IMR-90 (cell line): ENCODE measurements at regions not wholly inside any gene's neighbourhood (a gene's known extent, or its start where the extent isn't known, plus 50 kb on each side); places are given as distances from the start of the nearest gene placed in this dataset.

ENCODE experiments used
- ATAC-seq: fragments of 200-7000 bp; cut with Tn5 transposase; 2 replicates; pipeline ENCODE4 v1.9.1; 2020; ENCODE audit warnings: low read depth, mild to moderate bottlenecking, moderate library complexity
- BruUV-seq: library from RNA; stranded (reverse); fragments of 400-500 nt; replicated peaks from 2 replicates; lab custom pipeline; 2021; lab: Mats Ljungman, UMichigan
- CTCF ChIA-PET: fragments of 300-600 bp; formaldehyde crosslinking; extraction: SDS; loops from one replicate; lab custom pipeline; 2021; ENCODE audit warnings: antibody characterized with exemption; lab: Yijun Ruan, JAX
- POLR2A ChIA-PET: fragments of 300-600 bp; sonication (Branson Sonifier 250); formaldehyde crosslinking; loops from one replicate; lab custom pipeline; 2022; ENCODE audit warnings: antibody characterized with exemption; ENCODE audit not compliant: unreplicated experiment; lab: Charles Lee
- DNase-seq: peaks from one replicate; pipeline ENCODE4 v3.0.0; 2013
- H2AFZ ChIP-seq: replicated peaks from 2 replicates; pipeline ENCODE3; 2013; ENCODE audit warnings: low read length, mild to moderate bottlenecking; ENCODE audit not compliant: poor library complexity
- H2AK5ac ChIP-seq: 2 replicates; pipeline ENCODE4 v1.6.1; 2013; ENCODE audit warnings: low read depth, low read length, inconsistent platforms
- H2AK9ac ChIP-seq: replicated peaks from 2 replicates; pipeline ENCODE3; 2013; ENCODE audit warnings: mild to moderate bottlenecking, low read depth, low read length, moderate library complexity; ENCODE audit not compliant: poor library complexity
- H2BK120ac ChIP-seq: 2 replicates; pipeline ENCODE4 v1.6.1; 2013; ENCODE audit warnings: low read depth, low read length, inconsistent platforms
- H2BK15ac ChIP-seq: 3 replicates; pipeline ENCODE4 v1.6.1; 2013; ENCODE audit warnings: low read depth, low read length, inconsistent platforms
- H2BK20ac ChIP-seq: 2 replicates; pipeline ENCODE4 v1.6.1; 2013; ENCODE audit warnings: low read depth, mild to moderate bottlenecking, inconsistent platforms, low read length, moderate library complexity
- H2BK5ac ChIP-seq: 2 replicates; pipeline ENCODE4 v1.6.1; 2013; ENCODE audit warnings: mild to moderate bottlenecking, low read depth, low read length, inconsistent platforms; ENCODE audit not compliant: poor library complexity, severe bottlenecking
- H3K14ac ChIP-seq: replicated peaks from 2 replicates; pipeline ENCODE4 v1.6.1; 2013; ENCODE audit warnings: low read depth, low read length, inconsistent platforms
- H3K18ac ChIP-seq: 2 replicates; pipeline ENCODE4 v1.6.1; 2013; ENCODE audit warnings: low read depth, low read length, control low read depth
- H3K23ac ChIP-seq: 2 replicates; pipeline ENCODE4 v1.6.1; 2013; ENCODE audit warnings: low read depth, low read length, inconsistent platforms
- H3K27ac ChIP-seq: 2 replicates; pipeline ENCODE4 v1.5.1; 2013; ENCODE audit warnings: mild to moderate bottlenecking, control low read depth, low read length; ENCODE audit not compliant: insufficient read depth
- H3K27me3 ChIP-seq: 2 replicates; pipeline ENCODE4 v1.6.1; 2013; ENCODE audit warnings: low read length; ENCODE audit not compliant: control insufficient read depth, insufficient read depth
- H3K36me3 ChIP-seq: 2 replicates; pipeline ENCODE4 v1.6.1; 2013; ENCODE audit warnings: low read length, mixed read lengths; ENCODE audit not compliant: control insufficient read depth, insufficient read depth
- H3K4ac ChIP-seq: 2 replicates; pipeline ENCODE4 v1.6.1; 2013; ENCODE audit warnings: low read depth, low read length, inconsistent platforms
- H3K4me1 ChIP-seq: 2 replicates; pipeline ENCODE4 v1.6.1; 2013; ENCODE audit warnings: low read length, mixed read lengths; ENCODE audit not compliant: control insufficient read depth, insufficient read depth
- H3K4me2 ChIP-seq: 2 replicates; pipeline ENCODE4 v1.6.1; 2013; ENCODE audit warnings: low read depth, mild to moderate bottlenecking, control low read depth, low read length, moderate library complexity
- H3K4me3 ChIP-seq: 2 replicates; pipeline ENCODE4 v1.5.1; 2013; ENCODE audit warnings: low read depth, mild to moderate bottlenecking, control low read depth, low read length, moderate library complexity; ENCODE audit not compliant: insufficient read depth
- H3K56ac ChIP-seq: 2 replicates; pipeline ENCODE4 v1.6.1; 2013; ENCODE audit warnings: low read length, inconsistent platforms; ENCODE audit not compliant: insufficient read depth; ENCODE audit errors: extremely low read depth
- H3K79me1 ChIP-seq, 2 experiments: 2 replicates each; pipeline ENCODE4 v1.6.1; 2013; ENCODE audit warnings: low read length in 2 of 2, inconsistent platforms in 1 of 2, low read depth in 1 of 2
- H3K9ac ChIP-seq: 2 replicates; pipeline ENCODE4 v1.6.1; 2013; ENCODE audit warnings: low read depth, low read length, control low read depth
- H3K9me1 ChIP-seq: 2 replicates; pipeline ENCODE4 v1.6.1; 2013; ENCODE audit warnings: low read length, inconsistent platforms; ENCODE audit not compliant: insufficient read depth
- H3K9me3 ChIP-seq: 2 replicates; pipeline ENCODE4 v1.6.1; 2013; ENCODE audit warnings: low read length; ENCODE audit not compliant: control insufficient read depth, insufficient read depth
- H4K20me1 ChIP-seq: 2 replicates; pipeline ENCODE4 v1.6.1; 2013; ENCODE audit warnings: low read length, inconsistent platforms; ENCODE audit not compliant: insufficient read depth
- H4K5ac ChIP-seq: 2 replicates; pipeline ENCODE4 v1.6.1; 2013; ENCODE audit warnings: mild to moderate bottlenecking, low read depth, low read length, control low read depth
- H4K8ac ChIP-seq, 2 experiments: 2 replicates each; pipeline ENCODE4 v1.6.1; 2013; ENCODE audit warnings: low read depth in 2 of 2, low read length in 2 of 2, control low read depth in 1 of 2, inconsistent platforms in 1 of 2
- H4K91ac ChIP-seq: 2 replicates; pipeline ENCODE4 v1.6.1; 2013; ENCODE audit warnings: low read depth, low read length, inconsistent platforms; ENCODE audit not compliant: insufficient read depth
- BHLHE40 ChIP-seq: fragments of 150-350 bp; IDR thresholded peaks from 2 replicates; pipeline ENCODE4 v1.6.1; 2016; ENCODE audit warnings: mild to moderate bottlenecking, low read depth, low read length
- CEBPB ChIP-seq: IDR thresholded peaks from 2 replicates; pipeline ENCODE4 v1.6.1; 2012; ENCODE audit warnings: low read depth, low read length, improper control_type of control experiment
- CHD1 ChIP-seq: IDR thresholded peaks from 2 replicates; pipeline ENCODE4 v1.6.1; 2012; ENCODE audit warnings: low read depth, low read length, improper control_type of control experiment
- FOS ChIP-seq: fragments of 150-350 bp; IDR thresholded peaks from 2 replicates; pipeline ENCODE4 v1.6.1; 2016; ENCODE audit warnings: low read depth, low read length
- MAFK ChIP-seq: IDR thresholded peaks from 2 replicates; pipeline ENCODE4 v1.6.1; 2012; ENCODE audit warnings: low read depth, low read length, improper control_type of control experiment
- MAZ ChIP-seq: IDR thresholded peaks from 2 replicates; pipeline ENCODE4 v1.6.1; 2012; ENCODE audit warnings: low read depth, mild to moderate bottlenecking, low read length, improper control_type of control experiment, moderate library complexity, borderline replicate concordance
- MXI1 ChIP-seq: IDR thresholded peaks from 2 replicates; pipeline ENCODE4 v1.6.1; 2012; ENCODE audit warnings: low read depth, mild to moderate bottlenecking, low read length, moderate library complexity, borderline replicate concordance
- NFE2L2 ChIP-seq: fragments of 150-350 bp; IDR thresholded peaks from 2 replicates; pipeline ENCODE4 v1.6.1; 2016; ENCODE audit warnings: low read depth, mild to moderate bottlenecking, low read length
- POLR2A ChIP-seq: IDR thresholded peaks from 2 replicates; pipeline ENCODE4 v1.6.1; 2012; ENCODE audit warnings: mild to moderate bottlenecking, low read depth, low read length
- RAD21 ChIP-seq: IDR thresholded peaks from 2 replicates; pipeline ENCODE4 v1.6.1; 2012; ENCODE audit warnings: low read length, improper control_type of control experiment
- RCOR1 ChIP-seq: IDR thresholded peaks from 2 replicates; pipeline ENCODE4 v1.6.1; 2012; ENCODE audit warnings: mild to moderate bottlenecking, low read length, improper control_type of control experiment; ENCODE audit not compliant: insufficient replicate concordance
- RFX5 ChIP-seq: IDR thresholded peaks from 2 replicates; pipeline ENCODE4 v1.8.0; 2012; ENCODE audit warnings: low read depth, mild to moderate bottlenecking, low read length, moderate library complexity
- SMC3 ChIP-seq: fragments of 150-350 bp; IDR thresholded peaks from 2 replicates; pipeline ENCODE4 v1.6.1; 2016; ENCODE audit warnings: low read depth, mild to moderate bottlenecking, antibody characterized with exemption, low read length, moderate library complexity
- WGBS, 2 experiments: methylation state at CpG; one replicate each; pipeline versions ENCODE4 v1.1.5 to v1.1.7; 2013; ENCODE audit warnings: missing lambda C conversion rate in 2 of 2; ENCODE audit not compliant: insufficient read length in 1 of 2; ENCODE audit errors: extremely low coverage in 2 of 2; 5-methylcytosine and 5-hydroxymethylcytosine counted together
- dilution Hi-C: fragments of 300-500 bp; cut with HindIII; formaldehyde crosslinking; loops from one replicate; pipeline ENCODE4 v1.14.3; 2018; ENCODE audit warnings: low sequenced_read_pairs; ENCODE audit not compliant: unreplicated experiment
- in situ Hi-C: fragments of 300-500 bp; cut with MboI; formaldehyde crosslinking; loops from 3 replicates; pipeline ENCODE4 v1.14.3; 2019; ENCODE audit warnings: low sequenced_read_pairs, inconsistent platforms, mixed read lengths
- intact Hi-C: fragments of 100-400 bp; cut with micrococcal nuclease; formaldehyde crosslinking; loops from 2 replicates; pipeline ENCODE4 v1.10.0; 2022
- TF ChIP-seq, protein P1 (sequence below): fragments of 150-350 bp; IDR thresholded peaks from 2 replicates; pipeline ENCODE4 v1.6.1; 2017; ENCODE audit warnings: mild to moderate bottlenecking, antibody characterized with exemption, low read length, low read depth
- TF ChIP-seq, protein P2 (sequence below): fragments of 150-350 bp; IDR thresholded peaks from 2 replicates; pipeline ENCODE4 v1.6.1; 2016; ENCODE audit warnings: low read depth, mild to moderate bottlenecking, low read length, moderate library complexity, borderline replicate concordance
- TF ChIP-seq, protein P3 (sequence below): conservative IDR thresholded peaks from 2 replicates; pipeline ENCODE4 v1.5.1; 2012; ENCODE audit warnings: mild to moderate bottlenecking, low read depth, low read length, improper control_type of control experiment

DNA sequence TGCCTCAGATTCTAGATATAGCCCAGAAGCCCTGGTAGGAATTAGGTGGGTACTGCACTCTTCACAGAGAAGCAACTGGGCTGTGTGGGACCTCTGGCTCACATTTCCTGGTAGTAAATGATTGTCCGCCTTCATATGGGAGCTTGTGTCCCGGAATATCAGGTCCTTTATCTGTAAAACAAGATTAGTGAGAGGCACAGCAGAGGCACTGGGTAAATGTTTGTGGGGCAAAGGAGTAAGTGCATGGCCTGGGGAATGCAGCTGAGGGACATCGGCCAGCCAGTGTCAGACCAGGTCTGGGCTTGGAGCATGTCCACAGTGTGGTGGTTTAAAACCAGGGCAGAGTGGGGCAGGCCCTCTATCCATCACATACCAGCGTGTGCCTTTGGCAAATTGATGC lies 323.3 kb upstream of the ZMIZ1 start:
- no peak overlapping the region for H3K14ac ChIP-seq
- no peak overlapping the region for H4K5ac ChIP-seq
- H3K4ac ChIP-seq, result no peak overlapping the region
- H2BK5ac ChIP-seq, result no peak overlapping the region
- H3K4me2 ChIP-seq, result no peak overlapping the region
- no peak overlapping the region for H2AK9ac ChIP-seq
- no peak overlapping the region for H2BK15ac ChIP-seq
- H2AFZ ChIP-seq, result no peak overlapping the region
- no peak overlapping the region for H3K4me3 ChIP-seq
- dilution Hi-C loops (no loop called here), intact Hi-C loops (no loop called here), in situ Hi-C loops (no loop called here)
- no peak for DNase-seq
- H3K18ac ChIP-seq, result no peak overlapping the region
- H4K91ac ChIP-seq, result no peak overlapping the region
- no peak overlapping the region for H3K23ac ChIP-seq
- ChIA-PET CTCF (no interaction called here), POLR2A (no interaction called here)
- H3K9me1 ChIP-seq, result no peaks in the 10 kb centered on the region
- no peak overlapping the region for H4K8ac ChIP-seq
- TF ChIP-seq, protein P1, sequence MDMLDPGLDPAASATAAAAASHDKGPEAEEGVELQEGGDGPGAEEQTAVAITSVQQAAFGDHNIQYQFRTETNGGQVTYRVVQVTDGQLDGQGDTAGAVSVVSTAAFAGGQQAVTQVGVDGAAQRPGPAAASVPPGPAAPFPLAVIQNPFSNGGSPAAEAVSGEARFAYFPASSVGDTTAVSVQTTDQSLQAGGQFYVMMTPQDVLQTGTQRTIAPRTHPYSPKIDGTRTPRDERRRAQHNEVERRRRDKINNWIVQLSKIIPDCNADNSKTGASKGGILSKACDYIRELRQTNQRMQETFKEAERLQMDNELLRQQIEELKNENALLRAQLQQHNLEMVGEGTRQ, result no peak
- no peak for TF ChIP-seq RCOR1
- TF ChIP-seq FOS, result no peak
- TF ChIP-seq, protein P2, sequence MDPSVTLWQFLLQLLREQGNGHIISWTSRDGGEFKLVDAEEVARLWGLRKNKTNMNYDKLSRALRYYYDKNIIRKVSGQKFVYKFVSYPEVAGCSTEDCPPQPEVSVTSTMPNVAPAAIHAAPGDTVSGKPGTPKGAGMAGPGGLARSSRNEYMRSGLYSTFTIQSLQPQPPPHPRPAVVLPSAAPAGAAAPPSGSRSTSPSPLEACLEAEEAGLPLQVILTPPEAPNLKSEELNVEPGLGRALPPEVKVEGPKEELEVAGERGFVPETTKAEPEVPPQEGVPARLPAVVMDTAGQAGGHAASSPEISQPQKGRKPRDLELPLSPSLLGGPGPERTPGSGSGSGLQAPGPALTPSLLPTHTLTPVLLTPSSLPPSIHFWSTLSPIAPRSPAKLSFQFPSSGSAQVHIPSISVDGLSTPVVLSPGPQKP, result no peak
- TF ChIP-seq CEBPB, result no peak
- TF ChIP-seq NFE2L2, result no peak
- TF ChIP-seq POLR2A, result no peak
- no peak for TF ChIP-seq MAZ
- TF ChIP-seq CHD1, result no peak
- TF ChIP-seq, protein P3, sequence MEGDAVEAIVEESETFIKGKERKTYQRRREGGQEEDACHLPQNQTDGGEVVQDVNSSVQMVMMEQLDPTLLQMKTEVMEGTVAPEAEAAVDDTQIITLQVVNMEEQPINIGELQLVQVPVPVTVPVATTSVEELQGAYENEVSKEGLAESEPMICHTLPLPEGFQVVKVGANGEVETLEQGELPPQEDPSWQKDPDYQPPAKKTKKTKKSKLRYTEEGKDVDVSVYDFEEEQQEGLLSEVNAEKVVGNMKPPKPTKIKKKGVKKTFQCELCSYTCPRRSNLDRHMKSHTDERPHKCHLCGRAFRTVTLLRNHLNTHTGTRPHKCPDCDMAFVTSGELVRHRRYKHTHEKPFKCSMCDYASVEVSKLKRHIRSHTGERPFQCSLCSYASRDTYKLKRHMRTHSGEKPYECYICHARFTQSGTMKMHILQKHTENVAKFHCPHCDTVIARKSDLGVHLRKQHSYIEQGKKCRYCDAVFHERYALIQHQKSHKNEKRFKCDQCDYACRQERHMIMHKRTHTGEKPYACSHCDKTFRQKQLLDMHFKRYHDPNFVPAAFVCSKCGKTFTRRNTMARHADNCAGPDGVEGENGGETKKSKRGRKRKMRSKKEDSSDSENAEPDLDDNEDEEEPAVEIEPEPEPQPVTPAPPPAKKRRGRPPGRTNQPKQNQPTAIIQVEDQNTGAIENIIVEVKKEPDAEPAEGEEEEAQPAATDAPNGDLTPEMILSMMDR, result no peak
- no peak for TF ChIP-seq SMC3
- TF ChIP-seq BHLHE40, result no peak
- no peak for TF ChIP-seq RFX5
- TF ChIP-seq RAD21, result no peak
- no peak for TF ChIP-seq MAFK
- TF ChIP-seq MXI1, result no peak
- 93% methylated on average over 2 of the region's 4 CpGs; no CpG with 5 or more reads in 1 of the 2 experiments for WGBS, 2 experiments
- BruUV-seq, result no TSS peak
- ATAC-seq, result no peak
- H2BK120ac ChIP-seq, result no peak overlapping the region
- no peak overlapping the region for H2BK20ac ChIP-seq
- no peaks in the 10 kb centered on the region; the same call in 1 of the 2 replicates for H3K4me1 ChIP-seq
- H3K27ac ChIP-seq, result no peak overlapping the region
- H3K9me3 ChIP-seq, result no peaks in the 10 kb centered on the region
- peaks cover 35% of the 10 kb centered on the region for H3K27me3 ChIP-seq
- no peak overlapping the region for H2AK5ac ChIP-seq
- no peaks in the 10 kb centered on the region for H3K79me1 ChIP-seq
- no peaks in the 10 kb centered on the region for H3K36me3 ChIP-seq
- H3K56ac ChIP-seq, result no peak overlapping the region
- no peak overlapping the region for H3K9ac ChIP-seq
- H4K20me1 ChIP-seq, result peaks cover 3% of the 10 kb centered on the region; the same call in 1 of the 2 replicates
